ENCODE measurements at regions not wholly inside any gene's neighbourhood (a gene's known extent, or its start where the extent isn't known, plus 50 kb on each side); places are given as distances from the start of the nearest gene placed in this dataset.

DNA sequence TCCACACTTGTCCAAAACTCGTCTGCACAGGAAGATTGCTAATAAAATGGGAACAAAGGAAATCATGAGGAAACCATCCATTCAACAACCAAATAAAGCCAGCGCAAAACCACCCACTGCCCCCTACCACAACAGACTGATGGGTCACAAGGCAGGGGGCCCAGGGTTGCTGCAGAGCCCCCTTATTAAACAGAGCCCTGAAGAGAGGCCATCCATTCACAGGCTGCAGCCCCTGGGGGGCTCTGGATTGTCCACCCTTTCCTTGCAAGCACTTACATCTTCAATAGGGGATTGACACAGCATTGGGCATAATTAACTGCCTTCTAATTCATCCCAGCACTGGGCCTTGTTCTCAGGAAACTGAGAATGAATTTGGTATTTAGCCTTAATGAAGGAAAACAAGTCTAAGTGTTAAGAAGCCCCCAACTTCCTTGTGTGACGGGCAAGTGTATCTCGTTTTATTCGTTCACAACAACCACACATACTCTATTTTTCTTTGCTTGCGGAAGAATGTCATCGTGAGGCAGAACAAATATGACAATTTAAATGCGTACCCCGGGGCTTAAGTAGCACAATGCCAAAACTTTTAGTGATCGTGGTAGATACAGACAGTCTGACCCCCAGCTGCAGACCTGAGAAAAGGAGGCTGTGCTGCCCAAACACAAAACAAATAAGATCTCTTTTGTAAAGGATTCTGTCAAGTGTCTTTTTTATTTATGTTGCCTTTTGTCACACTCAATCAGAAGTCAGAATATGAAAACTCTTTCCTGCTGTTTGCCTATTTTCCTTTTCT is 144.0 kb downstream of the SEMA6D start (continued):
- TF ChIP-seq, protein P1, sequence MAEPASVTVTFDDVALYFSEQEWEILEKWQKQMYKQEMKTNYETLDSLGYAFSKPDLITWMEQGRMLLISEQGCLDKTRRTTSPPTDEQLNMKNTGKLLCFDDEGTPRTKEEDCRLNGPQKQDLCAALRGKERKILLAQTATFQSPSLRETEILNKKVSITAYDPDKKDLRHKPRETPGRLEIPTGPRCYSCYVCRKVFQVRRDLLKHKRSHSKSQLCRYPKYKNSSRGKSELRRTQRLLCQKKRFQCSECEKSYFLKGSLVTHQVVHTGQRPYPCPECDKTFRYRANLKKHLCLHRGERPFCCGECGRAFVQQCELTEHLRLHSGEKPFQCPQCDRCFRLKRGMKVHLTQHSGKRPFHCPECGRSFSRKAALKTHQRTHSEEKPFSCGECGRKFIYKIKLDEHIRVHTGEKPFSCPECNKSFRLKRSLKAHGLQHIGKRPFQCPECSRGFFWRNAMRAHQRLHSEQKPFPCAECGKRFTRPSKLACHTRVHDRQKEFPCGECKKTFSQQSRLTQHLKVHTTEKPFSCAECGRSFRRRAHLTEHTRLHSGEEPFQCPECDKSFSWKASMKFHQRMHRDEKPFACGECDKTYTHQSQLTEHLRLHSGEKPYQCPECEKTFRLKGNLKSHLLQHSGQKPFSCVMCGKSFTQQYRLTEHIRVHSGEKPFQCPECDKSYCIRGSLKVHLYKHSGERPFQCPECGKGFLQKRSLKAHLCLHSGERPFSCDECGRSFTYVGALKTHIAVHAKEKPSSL (CRISPR knock-in tag; conservative IDR thresholded peaks at IDR 0.05): no peak
- TF ChIP-seq SOX15 (CRISPR knock-in tag; IDR thresholded peaks at IDR 0.05) (no peak), ZNF263 (CRISPR knock-in tag; IDR thresholded peaks at IDR 0.05; ENCODE audit: low read depth) (no peak), CREB1 (CRISPR knock-in tag; IDR thresholded peaks at IDR 0.05) (no peak), TEAD1 (CRISPR knock-in tag; IDR thresholded peaks at IDR 0.05) (no peak)
- TF ChIP-seq, protein P2, sequence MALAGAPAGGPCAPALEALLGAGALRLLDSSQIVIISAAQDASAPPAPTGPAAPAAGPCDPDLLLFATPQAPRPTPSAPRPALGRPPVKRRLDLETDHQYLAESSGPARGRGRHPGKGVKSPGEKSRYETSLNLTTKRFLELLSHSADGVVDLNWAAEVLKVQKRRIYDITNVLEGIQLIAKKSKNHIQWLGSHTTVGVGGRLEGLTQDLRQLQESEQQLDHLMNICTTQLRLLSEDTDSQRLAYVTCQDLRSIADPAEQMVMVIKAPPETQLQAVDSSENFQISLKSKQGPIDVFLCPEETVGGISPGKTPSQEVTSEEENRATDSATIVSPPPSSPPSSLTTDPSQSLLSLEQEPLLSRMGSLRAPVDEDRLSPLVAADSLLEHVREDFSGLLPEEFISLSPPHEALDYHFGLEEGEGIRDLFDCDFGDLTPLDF (CRISPR knock-in tag; IDR thresholded peaks at IDR 0.05): no peak
- TF ChIP-seq, protein P3, sequence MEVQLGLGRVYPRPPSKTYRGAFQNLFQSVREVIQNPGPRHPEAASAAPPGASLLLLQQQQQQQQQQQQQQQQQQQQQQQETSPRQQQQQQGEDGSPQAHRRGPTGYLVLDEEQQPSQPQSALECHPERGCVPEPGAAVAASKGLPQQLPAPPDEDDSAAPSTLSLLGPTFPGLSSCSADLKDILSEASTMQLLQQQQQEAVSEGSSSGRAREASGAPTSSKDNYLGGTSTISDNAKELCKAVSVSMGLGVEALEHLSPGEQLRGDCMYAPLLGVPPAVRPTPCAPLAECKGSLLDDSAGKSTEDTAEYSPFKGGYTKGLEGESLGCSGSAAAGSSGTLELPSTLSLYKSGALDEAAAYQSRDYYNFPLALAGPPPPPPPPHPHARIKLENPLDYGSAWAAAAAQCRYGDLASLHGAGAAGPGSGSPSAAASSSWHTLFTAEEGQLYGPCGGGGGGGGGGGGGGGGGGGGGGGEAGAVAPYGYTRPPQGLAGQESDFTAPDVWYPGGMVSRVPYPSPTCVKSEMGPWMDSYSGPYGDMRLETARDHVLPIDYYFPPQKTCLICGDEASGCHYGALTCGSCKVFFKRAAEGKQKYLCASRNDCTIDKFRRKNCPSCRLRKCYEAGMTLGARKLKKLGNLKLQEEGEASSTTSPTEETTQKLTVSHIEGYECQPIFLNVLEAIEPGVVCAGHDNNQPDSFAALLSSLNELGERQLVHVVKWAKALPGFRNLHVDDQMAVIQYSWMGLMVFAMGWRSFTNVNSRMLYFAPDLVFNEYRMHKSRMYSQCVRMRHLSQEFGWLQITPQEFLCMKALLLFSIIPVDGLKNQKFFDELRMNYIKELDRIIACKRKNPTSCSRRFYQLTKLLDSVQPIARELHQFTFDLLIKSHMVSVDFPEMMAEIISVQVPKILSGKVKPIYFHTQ (CRISPR knock-in tag; IDR thresholded peaks at IDR 0.05): no peak
- TF ChIP-seq, protein P4, sequence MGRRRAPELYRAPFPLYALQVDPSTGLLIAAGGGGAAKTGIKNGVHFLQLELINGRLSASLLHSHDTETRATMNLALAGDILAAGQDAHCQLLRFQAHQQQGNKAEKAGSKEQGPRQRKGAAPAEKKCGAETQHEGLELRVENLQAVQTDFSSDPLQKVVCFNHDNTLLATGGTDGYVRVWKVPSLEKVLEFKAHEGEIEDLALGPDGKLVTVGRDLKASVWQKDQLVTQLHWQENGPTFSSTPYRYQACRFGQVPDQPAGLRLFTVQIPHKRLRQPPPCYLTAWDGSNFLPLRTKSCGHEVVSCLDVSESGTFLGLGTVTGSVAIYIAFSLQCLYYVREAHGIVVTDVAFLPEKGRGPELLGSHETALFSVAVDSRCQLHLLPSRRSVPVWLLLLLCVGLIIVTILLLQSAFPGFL (CRISPR knock-in tag; IDR thresholded peaks at IDR 0.05; ENCODE audit: borderline replicate concordance): no peak
- TF ChIP-seq, protein P5, sequence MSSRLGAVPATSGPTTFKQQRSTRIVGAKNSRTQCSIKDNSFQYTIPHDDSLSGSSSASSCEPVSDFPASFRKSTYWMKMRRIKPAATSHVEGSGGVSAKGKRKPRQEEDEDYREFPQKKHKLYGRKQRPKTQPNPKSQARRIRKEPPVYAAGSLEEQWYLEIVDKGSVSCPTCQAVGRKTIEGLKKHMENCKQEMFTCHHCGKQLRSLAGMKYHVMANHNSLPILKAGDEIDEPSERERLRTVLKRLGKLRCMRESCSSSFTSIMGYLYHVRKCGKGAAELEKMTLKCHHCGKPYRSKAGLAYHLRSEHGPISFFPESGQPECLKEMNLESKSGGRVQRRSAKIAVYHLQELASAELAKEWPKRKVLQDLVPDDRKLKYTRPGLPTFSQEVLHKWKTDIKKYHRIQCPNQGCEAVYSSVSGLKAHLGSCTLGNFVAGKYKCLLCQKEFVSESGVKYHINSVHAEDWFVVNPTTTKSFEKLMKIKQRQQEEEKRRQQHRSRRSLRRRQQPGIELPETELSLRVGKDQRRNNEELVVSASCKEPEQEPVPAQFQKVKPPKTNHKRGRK (CRISPR knock-in tag; IDR thresholded peaks at IDR 0.05; ENCODE audit: borderline replicate concordance): no peak
- TF ChIP-seq, protein P6, sequence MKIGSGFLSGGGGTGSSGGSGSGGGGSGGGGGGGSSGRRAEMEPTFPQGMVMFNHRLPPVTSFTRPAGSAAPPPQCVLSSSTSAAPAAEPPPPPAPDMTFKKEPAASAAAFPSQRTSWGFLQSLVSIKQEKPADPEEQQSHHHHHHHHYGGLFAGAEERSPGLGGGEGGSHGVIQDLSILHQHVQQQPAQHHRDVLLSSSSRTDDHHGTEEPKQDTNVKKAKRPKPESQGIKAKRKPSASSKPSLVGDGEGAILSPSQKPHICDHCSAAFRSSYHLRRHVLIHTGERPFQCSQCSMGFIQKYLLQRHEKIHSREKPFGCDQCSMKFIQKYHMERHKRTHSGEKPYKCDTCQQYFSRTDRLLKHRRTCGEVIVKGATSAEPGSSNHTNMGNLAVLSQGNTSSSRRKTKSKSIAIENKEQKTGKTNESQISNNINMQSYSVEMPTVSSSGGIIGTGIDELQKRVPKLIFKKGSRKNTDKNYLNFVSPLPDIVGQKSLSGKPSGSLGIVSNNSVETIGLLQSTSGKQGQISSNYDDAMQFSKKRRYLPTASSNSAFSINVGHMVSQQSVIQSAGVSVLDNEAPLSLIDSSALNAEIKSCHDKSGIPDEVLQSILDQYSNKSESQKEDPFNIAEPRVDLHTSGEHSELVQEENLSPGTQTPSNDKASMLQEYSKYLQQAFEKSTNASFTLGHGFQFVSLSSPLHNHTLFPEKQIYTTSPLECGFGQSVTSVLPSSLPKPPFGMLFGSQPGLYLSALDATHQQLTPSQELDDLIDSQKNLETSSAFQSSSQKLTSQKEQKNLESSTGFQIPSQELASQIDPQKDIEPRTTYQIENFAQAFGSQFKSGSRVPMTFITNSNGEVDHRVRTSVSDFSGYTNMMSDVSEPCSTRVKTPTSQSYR (CRISPR knock-in tag; IDR thresholded peaks at IDR 0.05): no peak

DNA sequence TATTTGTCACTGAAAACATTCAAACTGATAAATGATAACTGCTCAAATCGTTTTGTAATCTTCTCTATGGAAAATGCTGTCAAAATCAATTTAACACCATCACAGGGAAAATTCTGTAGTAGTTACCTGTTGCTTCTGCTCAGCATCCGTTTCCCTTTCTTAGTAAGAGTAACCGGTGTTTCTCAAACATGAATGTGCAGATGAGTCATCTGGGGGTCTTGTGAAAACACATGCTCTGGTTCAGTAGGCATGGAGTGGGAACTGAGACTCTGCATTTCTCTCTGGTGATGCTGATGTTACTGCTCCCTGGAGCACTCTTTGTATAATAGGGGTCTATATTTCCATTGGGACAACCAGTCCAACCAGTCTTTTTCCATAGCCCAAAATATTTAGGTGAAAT is 145.1 kb downstream of the SEMA6D start:
- H3K36me3 Mint-ChIP-seq: peaks cover 3% of the 10 kb centered on the region; the same call in 1 of the 2 replicates
- H3K27me3 Mint-ChIP-seq (ENCODE audit: low read depth): peaks cover 3% of the 10 kb centered on the region
- H3K4me1 Mint-ChIP-seq: peaks cover 23% of the 10 kb centered on the region
- ChIA-PET POLR2A (no interaction called here), CTCF (no interaction called here)
- H3K4me3 Mint-ChIP-seq: no peak overlapping the region
- no peak for ATAC-seq
- peaks cover 14% of the 10 kb centered on the region for H3K9me3 Mint-ChIP-seq
- no peak overlapping the region for H3K27ac Mint-ChIP-seq
- DNase-seq (ENCODE audit: low spot score): no peak
- TF ChIP-seq, protein P7, sequence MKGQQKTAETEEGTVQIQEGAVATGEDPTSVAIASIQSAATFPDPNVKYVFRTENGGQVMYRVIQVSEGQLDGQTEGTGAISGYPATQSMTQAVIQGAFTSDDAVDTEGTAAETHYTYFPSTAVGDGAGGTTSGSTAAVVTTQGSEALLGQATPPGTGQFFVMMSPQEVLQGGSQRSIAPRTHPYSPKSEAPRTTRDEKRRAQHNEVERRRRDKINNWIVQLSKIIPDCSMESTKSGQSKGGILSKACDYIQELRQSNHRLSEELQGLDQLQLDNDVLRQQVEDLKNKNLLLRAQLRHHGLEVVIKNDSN (CRISPR knock-in tag; IDR thresholded peaks at IDR 0.05): no peak
- TF ChIP-seq, protein P1 (CRISPR knock-in tag; conservative IDR thresholded peaks at IDR 0.05): no peak
- TF ChIP-seq SP1 (CRISPR knock-in tag; conservative IDR thresholded peaks at IDR 0.05) (no peak), ATF1 (CRISPR knock-in tag; IDR thresholded peaks at IDR 0.05) (no peak), CBFB (CRISPR knock-in tag; IDR thresholded peaks at IDR 0.05; ENCODE audit: low read depth) (no peak), FOXP1 (CRISPR knock-in tag; IDR thresholded peaks at IDR 0.05; ENCODE audit: borderline replicate concordance) (no peak), PRRX2 (CRISPR knock-in tag; IDR thresholded peaks at IDR 0.05) (no peak), TEAD4 (CRISPR knock-in tag; IDR thresholded peaks at IDR 0.05) (no peak)
- TF ChIP-seq, protein P8, sequence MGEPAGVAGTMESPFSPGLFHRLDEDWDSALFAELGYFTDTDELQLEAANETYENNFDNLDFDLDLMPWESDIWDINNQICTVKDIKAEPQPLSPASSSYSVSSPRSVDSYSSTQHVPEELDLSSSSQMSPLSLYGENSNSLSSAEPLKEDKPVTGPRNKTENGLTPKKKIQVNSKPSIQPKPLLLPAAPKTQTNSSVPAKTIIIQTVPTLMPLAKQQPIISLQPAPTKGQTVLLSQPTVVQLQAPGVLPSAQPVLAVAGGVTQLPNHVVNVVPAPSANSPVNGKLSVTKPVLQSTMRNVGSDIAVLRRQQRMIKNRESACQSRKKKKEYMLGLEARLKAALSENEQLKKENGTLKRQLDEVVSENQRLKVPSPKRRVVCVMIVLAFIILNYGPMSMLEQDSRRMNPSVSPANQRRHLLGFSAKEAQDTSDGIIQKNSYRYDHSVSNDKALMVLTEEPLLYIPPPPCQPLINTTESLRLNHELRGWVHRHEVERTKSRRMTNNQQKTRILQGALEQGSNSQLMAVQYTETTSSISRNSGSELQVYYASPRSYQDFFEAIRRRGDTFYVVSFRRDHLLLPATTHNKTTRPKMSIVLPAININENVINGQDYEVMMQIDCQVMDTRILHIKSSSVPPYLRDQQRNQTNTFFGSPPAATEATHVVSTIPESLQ (CRISPR knock-in tag; IDR thresholded peaks at IDR 0.05): no peak
